H9 (cell line): ENCODE measurements at regions not wholly inside any gene's neighbourhood (a gene's known extent, or its start where the extent isn't known, plus 50 kb on each side); places are given as distances from the start of the nearest gene placed in this dataset.

Experiments used
- DNase-seq: peaks from one replicate; pipeline ENCODE4 v3.0.0-alpha.2; 2017
- H2AFZ ChIP-seq: one replicate; pipeline ENCODE4 v1.6.1; 2013; ENCODE audit warnings: mild to moderate bottlenecking, low read length, control low read depth, moderate library complexity
- H2AK5ac ChIP-seq: 2 replicates; pipeline ENCODE4 v1.6.1; 2013; ENCODE audit warnings: low read length, control low read depth, mixed read lengths; ENCODE audit not compliant: insufficient read length
- H2BK120ac ChIP-seq: one replicate; pipeline ENCODE4 v1.6.1; 2013; ENCODE audit warnings: low read depth, mild to moderate bottlenecking, low read length, control low read depth, inconsistent platforms; ENCODE audit not compliant: poor library complexity, severe bottlenecking
- H2BK12ac ChIP-seq: 2 replicates; pipeline ENCODE4 v1.6.1; 2013; ENCODE audit warnings: low read length, control low read depth, mixed read lengths, low read depth; ENCODE audit not compliant: insufficient read length
- H2BK15ac ChIP-seq: 2 replicates; pipeline ENCODE4 v1.6.1; 2013; ENCODE audit warnings: low read depth, low read length, control low read depth
- H2BK20ac ChIP-seq: one replicate; pipeline ENCODE4 v1.6.1; 2013; ENCODE audit warnings: low read depth, mild to moderate bottlenecking, low read length, control low read depth, inconsistent platforms; ENCODE audit not compliant: poor library complexity, severe bottlenecking
- H2BK5ac ChIP-seq: 2 replicates; pipeline ENCODE4 v1.6.1; 2013; ENCODE audit warnings: low read length, control low read depth, mixed read lengths; ENCODE audit not compliant: insufficient read length
- H3K14ac ChIP-seq: 2 replicates; pipeline ENCODE4 v1.6.1; 2013; ENCODE audit warnings: low read length, control low read depth; ENCODE audit not compliant: insufficient read depth
- H3K18ac ChIP-seq: 2 replicates; pipeline ENCODE4 v1.6.1; 2013; ENCODE audit warnings: low read depth, mild to moderate bottlenecking, mixed read lengths, low read length, control low read depth; ENCODE audit not compliant: insufficient read length
- H3K23ac ChIP-seq: 2 replicates; pipeline ENCODE4 v1.6.1; 2013; ENCODE audit warnings: low read length, control low read depth, mixed read lengths, low read depth; ENCODE audit not compliant: insufficient read length
- H3K23me2 ChIP-seq: 2 replicates; pipeline ENCODE4 v1.6.1; 2013; ENCODE audit warnings: low read depth, mild to moderate bottlenecking, mixed read lengths, low read length, control low read depth; ENCODE audit not compliant: insufficient read length, poor library complexity, severe bottlenecking
- H3K27ac ChIP-seq: 2 replicates; pipeline ENCODE4 v1.5.1; 2013; ENCODE audit warnings: low read length, control low read depth, mixed read lengths, low read depth; ENCODE audit not compliant: insufficient read length
- H3K27me3 ChIP-seq: 2 replicates; pipeline ENCODE4 v1.6.1; 2013; ENCODE audit warnings: low read length, control low read depth, inconsistent platforms; ENCODE audit not compliant: insufficient read depth
- H3K4ac ChIP-seq: 2 replicates; pipeline ENCODE4 v1.6.1; 2013; ENCODE audit warnings: low read depth, mild to moderate bottlenecking, control low read depth, inconsistent platforms, low read length, moderate library complexity
- H3K4me1 ChIP-seq: 2 replicates; pipeline ENCODE4 v1.6.1; 2013; ENCODE audit warnings: low read length, control low read depth, inconsistent platforms; ENCODE audit not compliant: insufficient read depth
- H3K4me2 ChIP-seq: 2 replicates; pipeline ENCODE4 v1.6.1; 2013; ENCODE audit warnings: low read length, control low read depth, mixed read lengths; ENCODE audit not compliant: insufficient read length, insufficient read depth
- H3K56ac ChIP-seq: 2 replicates; pipeline ENCODE4 v1.6.1; 2013; ENCODE audit warnings: low read depth, mild to moderate bottlenecking, mixed read lengths, low read length, control low read depth; ENCODE audit not compliant: insufficient read length
- H3K79me1 ChIP-seq: 2 replicates; pipeline ENCODE4 v1.6.1; 2013; ENCODE audit warnings: low read depth, mild to moderate bottlenecking, moderate library complexity, low read length, control low read depth, inconsistent platforms; ENCODE audit not compliant: insufficient read depth, poor library complexity, severe bottlenecking
- H3K79me2 ChIP-seq: 2 replicates; pipeline ENCODE4 v1.6.1; 2013; ENCODE audit warnings: low read length, control low read depth, inconsistent platforms; ENCODE audit not compliant: insufficient read depth
- H3K9ac ChIP-seq: 2 replicates; pipeline ENCODE4 v1.6.1; 2013; ENCODE audit warnings: low read length, control low read depth, mixed read lengths; ENCODE audit not compliant: insufficient read length; ENCODE audit errors: extremely low read depth
- H3K9me3 ChIP-seq: one replicate; pipeline ENCODE4 v1.6.1; 2013; ENCODE audit warnings: low read depth, low read length, inconsistent platforms; ENCODE audit not compliant: control insufficient read depth
- H3T11ph ChIP-seq: one replicate; pipeline ENCODE4 v1.6.1; 2013; ENCODE audit warnings: mild to moderate bottlenecking, low read length, control low read depth, inconsistent platforms
- H4K20me1 ChIP-seq: one replicate; pipeline ENCODE4 v1.6.1; 2013; ENCODE audit not compliant: control insufficient read depth, insufficient read length, insufficient read depth
- H4K5ac ChIP-seq: 2 replicates; pipeline ENCODE4 v1.6.1; 2013; ENCODE audit warnings: low read depth, mild to moderate bottlenecking, mixed read lengths, low read length, control low read depth; ENCODE audit not compliant: insufficient read length
- H4K8ac ChIP-seq: replicated peaks from 2 replicates; pipeline ENCODE4 v1.6.1; 2013; ENCODE audit warnings: low read length, control low read depth, mixed read lengths, low read depth; ENCODE audit not compliant: insufficient read length
- H4K91ac ChIP-seq: 2 replicates; pipeline ENCODE4 v1.6.1; 2013; ENCODE audit warnings: low read depth, mild to moderate bottlenecking, moderate library complexity, mixed read lengths, low read length, control low read depth; ENCODE audit not compliant: insufficient read length
- H3K27ac Mint-ChIP-seq, 3 experiments: 2 replicates in 2 of 3; 3 replicates in 1 of 3; pipeline ENCODE4 v1.8.0; 2020 to 2021; ENCODE audit warnings: mixed read lengths in 3 of 3, mild to moderate bottlenecking in 1 of 3, moderate library complexity in 1 of 3
- H3K27me3 Mint-ChIP-seq: 2 replicates; pipeline ENCODE4 v1.8.0; 2021; ENCODE audit warnings: low read depth, mild to moderate bottlenecking, moderate library complexity, mixed read lengths
- H3K36me3 Mint-ChIP-seq, 3 experiments: 2 replicates in 2 of 3; 3 replicates in 1 of 3; pipeline ENCODE4 v1.8.0; 2020 to 2021; ENCODE audit warnings: low read depth in 3 of 3, mixed read lengths in 3 of 3; ENCODE audit not compliant: insufficient read depth in 1 of 3
- H3K4me1 Mint-ChIP-seq, 2 experiments: 2 replicates each; pipeline ENCODE4 v1.8.0; 2020; ENCODE audit warnings: mixed read lengths in 2 of 2
- H3K4me3 Mint-ChIP-seq, 2 experiments: 2 replicates in 1 of 2; 3 replicates in 1 of 2; pipeline ENCODE4 v1.8.0; 2020 to 2021; ENCODE audit warnings: mild to moderate bottlenecking in 2 of 2, mixed read lengths in 2 of 2, moderate library complexity in 1 of 2
- H3K9me3 Mint-ChIP-seq, 2 experiments: 2 replicates in 1 of 2; 3 replicates in 1 of 2; pipeline ENCODE4 v1.8.0; 2020; ENCODE audit warnings: mild to moderate bottlenecking in 2 of 2, mixed read lengths in 2 of 2, moderate library complexity in 1 of 2
- WGBS: extraction: QIAGEN DNeasy Blood & Tissue Kit; methylation state at CpG from one replicate; pipeline ENCODE4 v1.1.7; 2013; ENCODE audit warnings: missing lambda C conversion rate, low lambda C conversion rate, mixed read lengths; ENCODE audit not compliant: insufficient read length; ENCODE audit errors: extremely low coverage; 5-methylcytosine and 5-hydroxymethylcytosine counted together
- TF ChIP-seq, protein P1 (sequence below): fragments of 200-600 bp; sonication (generic); conservative IDR thresholded peaks from 3 replicates; pipeline ENCODE4 v1.8.0; 2021; ENCODE audit warnings: antibody characterized with exemption, mild to moderate bottlenecking

DNA sequence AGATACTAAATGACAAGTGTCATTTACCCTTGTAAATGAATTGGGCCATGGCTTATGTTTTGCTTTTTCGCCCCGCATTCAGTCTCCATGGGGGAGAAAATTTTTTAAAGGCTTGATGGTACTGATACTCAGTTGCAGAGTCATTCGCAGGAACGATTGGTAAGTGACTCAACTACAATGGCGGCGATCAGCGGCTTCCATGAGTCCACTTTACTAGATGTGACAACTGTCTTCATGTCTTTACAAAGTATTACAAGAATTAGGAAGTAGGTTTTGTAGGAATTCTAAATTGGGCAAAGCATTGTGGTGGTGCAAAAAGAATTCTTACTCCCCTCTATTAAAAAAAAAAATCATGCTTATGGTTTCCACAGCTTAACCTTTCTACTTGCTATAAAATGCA, 108.8 kb upstream of the ZEB1 start:
- Mint-ChIP-seq H3K27ac (no peak overlapping the region), H3K9me3 (peaks cover 0 to 6% of the 10 kb centered on the region in 2 experiments; a peak in 1 of 5 replicates), H3K4me1 (peaks cover 5 to 14% of the 10 kb centered on the region in 2 experiments; a peak in 2 of 4 replicates), H3K4me3 (no peak overlapping the region), H3K36me3 (no peaks in the 10 kb centered on the region; a peak in 2 of 7 replicates), H3K27me3 (peaks cover 1% of the 10 kb centered on the region)
- Histone ChIP-seq H3K79me1 (no peaks in the 10 kb centered on the region), H3K4me1 (no peaks in the 10 kb centered on the region), H3K9ac (no peak overlapping the region), H2AFZ (no peak overlapping the region), H3K9me3 (no peaks in the 10 kb centered on the region), H2BK120ac (no peak overlapping the region), H3K27ac (no peak overlapping the region), H3K18ac (no peak overlapping the region), H4K20me1 (no peaks in the 10 kb centered on the region), H2BK5ac (no peak overlapping the region), H3K14ac (no peak overlapping the region), H3K23ac (no peak overlapping the region), H3T11ph (no peak overlapping the region), H3K56ac (no peak overlapping the region), H3K27me3 (no peaks in the 10 kb centered on the region), H2BK15ac (no peak overlapping the region), H4K91ac (no peak overlapping the region), H3K4ac (no peak overlapping the region), H3K79me2 (no peaks in the 10 kb centered on the region), H2BK20ac (no peak overlapping the region), H3K23me2 (no peaks in the 10 kb centered on the region), H2BK12ac (no peak overlapping the region), H4K8ac (no peak overlapping the region), H2AK5ac (no peak overlapping the region), H4K5ac (no peak overlapping the region), H3K4me2 (no peak overlapping the region)
- no CpG with 5 or more reads among the region's 7 CpGs for WGBS
- TF ChIP-seq, protein P1, sequence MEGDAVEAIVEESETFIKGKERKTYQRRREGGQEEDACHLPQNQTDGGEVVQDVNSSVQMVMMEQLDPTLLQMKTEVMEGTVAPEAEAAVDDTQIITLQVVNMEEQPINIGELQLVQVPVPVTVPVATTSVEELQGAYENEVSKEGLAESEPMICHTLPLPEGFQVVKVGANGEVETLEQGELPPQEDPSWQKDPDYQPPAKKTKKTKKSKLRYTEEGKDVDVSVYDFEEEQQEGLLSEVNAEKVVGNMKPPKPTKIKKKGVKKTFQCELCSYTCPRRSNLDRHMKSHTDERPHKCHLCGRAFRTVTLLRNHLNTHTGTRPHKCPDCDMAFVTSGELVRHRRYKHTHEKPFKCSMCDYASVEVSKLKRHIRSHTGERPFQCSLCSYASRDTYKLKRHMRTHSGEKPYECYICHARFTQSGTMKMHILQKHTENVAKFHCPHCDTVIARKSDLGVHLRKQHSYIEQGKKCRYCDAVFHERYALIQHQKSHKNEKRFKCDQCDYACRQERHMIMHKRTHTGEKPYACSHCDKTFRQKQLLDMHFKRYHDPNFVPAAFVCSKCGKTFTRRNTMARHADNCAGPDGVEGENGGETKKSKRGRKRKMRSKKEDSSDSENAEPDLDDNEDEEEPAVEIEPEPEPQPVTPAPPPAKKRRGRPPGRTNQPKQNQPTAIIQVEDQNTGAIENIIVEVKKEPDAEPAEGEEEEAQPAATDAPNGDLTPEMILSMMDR = no peak
- no peak for DNase-seq
